ENCODE measurements at regions not wholly inside any gene's neighbourhood (a gene's known extent, or its start where the extent isn't known, plus 50 kb on each side); places are given as distances from the start of the nearest gene placed in this dataset.

GRCh38 chr20:40902661-40903060 lies 126.0 kb upstream of the TOP1 start:
- Histone ChIP-seq H4K20me1 (replicated peaks in 1 of 2; ENCODE audit: control insufficient read depth in 1 of 2, insufficient read depth in 2 of 2, low read length in 2 of 2) (no peaks in the 10 kb centered on the region), H2BK5ac (ENCODE audit: low read depth, low read length) (no peak overlapping the region), H3K56ac (replicated peaks; ENCODE audit: insufficient read length, low read depth, low read length) (no peak overlapping the region), H2AK5ac (ENCODE audit: low read depth, low read length) (no peak overlapping the region), H3K27ac (ENCODE audit: low read depth, low read length) (no peak overlapping the region), H3K4me3 (ENCODE audit: extremely low read depth in 1 of 4, insufficient read depth in 2 of 4, low read depth in 3 of 4, low read length in 4 of 4) (no peak overlapping the region), H3K9ac (replicated peaks in 1 of 4; ENCODE audit: extremely low read depth in 1 of 4, low read depth in 3 of 4, low read length in 3 of 4) (no peak overlapping the region), H4K91ac (replicated peaks; ENCODE audit: insufficient read length, low read length) (no peak overlapping the region), H4K5ac (ENCODE audit: insufficient read length, low read depth, low read length) (no peak overlapping the region), H3K9me3 (ENCODE audit: insufficient read depth in 2 of 2, low read depth in 1 of 2, low read length in 1 of 2) (no peaks in the 10 kb centered on the region), H3K79me1 (ENCODE audit: low read depth, low read length) (no peaks in the 10 kb centered on the region), H3K4me1 (replicated peaks in 1 of 4; ENCODE audit: control insufficient read depth in 3 of 4, insufficient read depth in 4 of 4, low read length in 3 of 4) (no peaks in the 10 kb centered on the region), H3K18ac (ENCODE audit: extremely low read depth, low read length) (no peak overlapping the region), H2BK12ac (ENCODE audit: low read depth, low read length) (no peak overlapping the region), H3K4ac (replicated peaks; ENCODE audit: insufficient read length, low read depth, low read length) (no peak overlapping the region), H4K8ac (ENCODE audit: extremely low read depth, insufficient read depth, low read length) (no peak overlapping the region), H3K23me2 (ENCODE audit: low read depth, low read length) (peaks cover 2% of the 10 kb centered on the region; the same call in 1 of the 2 replicates), H2BK20ac (ENCODE audit: low read length) (no peak overlapping the region), H3K36me3 (ENCODE audit: control insufficient read depth in 2 of 4, insufficient read depth in 4 of 4, low read length in 3 of 4) (no peaks in the 10 kb centered on the region), H2BK15ac (ENCODE audit: low read length) (no peak overlapping the region), H2BK120ac (replicated peaks; ENCODE audit: low read depth, low read length) (no peak overlapping the region), H3K23ac (ENCODE audit: insufficient read length) (no peak overlapping the region), H2AFZ (ENCODE audit: low read length) (no peak overlapping the region), H3K79me2 (ENCODE audit: control insufficient read depth in 1 of 2, insufficient read depth in 2 of 2, low read length in 2 of 2) (no peaks in the 10 kb centered on the region), H3K4me2 (ENCODE audit: insufficient read depth in 1 of 2, low read depth in 2 of 2, low read length in 2 of 2) (no peak overlapping the region), H3K14ac (ENCODE audit: insufficient read length) (no peak overlapping the region), H3K27me3 (replicated peaks in 1 of 4; ENCODE audit: control insufficient read depth in 3 of 4, extremely low read depth in 1 of 4, insufficient read depth in 3 of 4, low read length in 3 of 4) (no peaks in the 10 kb centered on the region)
- FAIRE-seq (no peak), DNase-seq (ENCODE audit: low read depth in 1 of 2, low spot score in 2 of 2) (no peak)
- 95% methylated on average over 1 of the region's 1 CpG; no CpG with 5 or more reads in 1 of the 2 experiments for WGBS, 2 experiments (ENCODE audit: extremely low coverage in 1 of 2, insufficient coverage in 1 of 2, insufficient read length in 1 of 2, insufficient replicate concordance in 2 of 2, low coverage in 1 of 2, low lambda C conversion rate in 2 of 2, missing lambda C conversion rate in 1 of 2)
- ChIA-PET CTCF (ENCODE audit: partially characterized antibody) (no interaction called here), POLR2A (ENCODE audit: partially characterized antibody) (no interaction called here)
- no peak for TF ChIP-seq CHD7 (IDR thresholded peaks at IDR 0.05; ENCODE audit: insufficient replicate concordance, low read length)
